ENCODE measurements at regions not wholly inside any gene's neighbourhood (a gene's known extent, or its start where the extent isn't known, plus 50 kb on each side); places are given as distances from the start of the nearest gene placed in this dataset.
A peak's percentile ranks its signal among the peaks of the same experiment; 100 is the strongest.

GRCh38 chr17:69733171-69734012, 318.9 kb downstream of the MAP2K6 start:
- no peak overlapping the region for H3K4me3 ChIP-seq (replicated peaks; ENCODE audit: low read depth, low read length)
- TF ChIP-seq, protein P1, sequence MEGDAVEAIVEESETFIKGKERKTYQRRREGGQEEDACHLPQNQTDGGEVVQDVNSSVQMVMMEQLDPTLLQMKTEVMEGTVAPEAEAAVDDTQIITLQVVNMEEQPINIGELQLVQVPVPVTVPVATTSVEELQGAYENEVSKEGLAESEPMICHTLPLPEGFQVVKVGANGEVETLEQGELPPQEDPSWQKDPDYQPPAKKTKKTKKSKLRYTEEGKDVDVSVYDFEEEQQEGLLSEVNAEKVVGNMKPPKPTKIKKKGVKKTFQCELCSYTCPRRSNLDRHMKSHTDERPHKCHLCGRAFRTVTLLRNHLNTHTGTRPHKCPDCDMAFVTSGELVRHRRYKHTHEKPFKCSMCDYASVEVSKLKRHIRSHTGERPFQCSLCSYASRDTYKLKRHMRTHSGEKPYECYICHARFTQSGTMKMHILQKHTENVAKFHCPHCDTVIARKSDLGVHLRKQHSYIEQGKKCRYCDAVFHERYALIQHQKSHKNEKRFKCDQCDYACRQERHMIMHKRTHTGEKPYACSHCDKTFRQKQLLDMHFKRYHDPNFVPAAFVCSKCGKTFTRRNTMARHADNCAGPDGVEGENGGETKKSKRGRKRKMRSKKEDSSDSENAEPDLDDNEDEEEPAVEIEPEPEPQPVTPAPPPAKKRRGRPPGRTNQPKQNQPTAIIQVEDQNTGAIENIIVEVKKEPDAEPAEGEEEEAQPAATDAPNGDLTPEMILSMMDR (IDR thresholded peaks at IDR 0.05; ENCODE audit: low read length, missing control alignments): no peak
- peak; percentile 46 for DNase-seq (ENCODE audit: low read depth)

DNA sequence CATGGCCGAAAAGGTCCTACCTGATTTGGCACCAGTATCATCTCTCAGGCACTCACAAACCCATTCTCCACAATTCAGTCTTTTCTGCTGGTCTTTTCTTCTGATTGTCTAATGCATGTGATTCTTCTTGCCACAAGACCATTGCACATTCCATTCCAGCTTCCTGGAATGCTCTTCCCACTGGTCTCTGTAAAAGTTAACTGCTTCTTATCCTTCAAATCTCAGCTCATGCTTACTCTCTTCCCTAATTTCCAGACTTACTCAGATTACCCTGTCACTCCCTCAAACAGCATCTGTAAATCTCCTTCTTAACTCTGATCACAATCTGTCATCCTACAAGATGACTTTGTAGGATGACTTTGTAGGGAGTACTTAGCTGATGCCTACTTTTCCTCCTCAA, 320.2 kb downstream of the MAP2K6 start:
- H3K4me3 ChIP-seq (replicated peaks; ENCODE audit: low read depth, low read length): no peak overlapping the region
- DNase-seq (ENCODE audit: low read depth): no peak
- TF ChIP-seq, protein P1 (IDR thresholded peaks at IDR 0.05; ENCODE audit: low read length, missing control alignments): no peak

DNA sequence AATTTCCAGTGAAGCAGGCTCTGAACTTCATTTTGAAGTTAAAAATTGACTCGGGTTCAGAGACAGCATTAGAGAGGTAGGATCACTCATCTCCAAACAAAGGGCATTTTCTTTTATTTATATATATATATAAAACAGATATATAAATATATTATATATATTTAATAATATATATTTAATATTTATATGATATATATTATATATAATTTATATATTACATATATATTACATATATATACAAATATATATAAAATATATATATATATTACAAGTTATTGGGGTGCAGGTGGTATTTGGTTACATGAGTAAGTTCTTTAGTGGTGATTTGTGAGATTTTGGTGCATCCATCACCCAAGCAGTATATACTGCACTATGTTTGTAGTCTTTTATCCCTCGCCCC, 320.8 kb downstream of the MAP2K6 start:
- H3K4me3 ChIP-seq (replicated peaks; ENCODE audit: low read depth, low read length): no peak overlapping the region
- no peak for DNase-seq (ENCODE audit: low read depth)
- TF ChIP-seq, protein P1 (IDR thresholded peaks at IDR 0.05; ENCODE audit: low read length, missing control alignments): no peak

DNA sequence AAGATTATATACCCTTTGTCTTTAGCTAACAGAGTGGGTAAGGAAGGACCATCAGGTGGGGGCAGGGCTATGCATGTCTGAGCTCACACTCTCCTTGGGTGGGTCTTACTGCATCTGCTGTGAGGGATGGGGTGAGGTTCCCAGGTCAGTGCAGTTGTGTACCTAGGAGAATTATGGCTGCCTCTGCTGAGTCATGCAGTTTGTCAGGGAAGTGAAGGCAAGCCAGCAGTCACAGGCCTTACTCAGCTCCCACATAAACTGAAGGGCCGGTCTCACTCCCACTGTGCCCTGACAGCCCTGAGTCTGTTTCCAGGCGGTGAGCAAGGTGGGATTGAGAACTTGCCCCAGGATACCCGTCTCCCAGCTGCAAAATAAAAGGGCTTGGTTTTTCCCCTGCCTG, 328.6 kb downstream of the MAP2K6 start:
- DNase-seq (ENCODE audit: low read depth): no peak
- H3K4me3 ChIP-seq (replicated peaks; ENCODE audit: low read depth, low read length): no peak overlapping the region
- TF ChIP-seq, protein P1 (IDR thresholded peaks at IDR 0.05; ENCODE audit: low read length, missing control alignments): no peak

- TF ChIP-seq, protein P1 (IDR thresholded peaks at IDR 0.05; ENCODE audit: low read length, missing control alignments): no peak
- DNase-seq (ENCODE audit: low read depth): no peak
- no peak overlapping the region for H3K4me3 ChIP-seq (replicated peaks; ENCODE audit: low read depth, low read length)
These were observed 330.1 kb downstream of the MAP2K6 start for GRCh38 chr17:69744512-69745070.

DNA sequence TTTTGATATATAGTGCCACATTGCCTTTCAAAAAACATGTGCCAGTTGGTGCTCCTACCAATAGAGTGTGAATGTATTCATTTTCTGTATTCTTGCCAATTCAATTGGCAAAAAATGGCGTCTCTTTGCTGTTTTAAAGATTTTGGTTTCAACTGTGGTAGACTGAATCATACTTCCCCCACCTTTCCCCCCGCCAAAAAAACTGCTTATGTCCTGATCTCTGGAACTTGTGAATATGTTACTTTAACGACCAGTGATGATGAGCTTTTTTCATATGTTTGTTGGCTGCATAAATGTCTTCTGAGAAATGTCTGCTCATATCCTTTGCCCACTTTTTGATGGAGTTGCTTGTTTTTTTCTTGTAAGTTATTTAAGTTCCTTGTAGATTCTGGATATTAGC, 325.1 kb upstream of the KCNJ16 start:
- TF ChIP-seq, protein P1 (IDR thresholded peaks at IDR 0.05; ENCODE audit: low read length, missing control alignments): no peak
- no peak overlapping the region for H3K4me3 ChIP-seq (replicated peaks; ENCODE audit: low read depth, low read length)
- no peak for DNase-seq (ENCODE audit: low read depth)

All from fibroblast of pulmonary artery (primary cell).